ENCODE measurements at regions not wholly inside any gene's neighbourhood (a gene's known extent, or its start where the extent isn't known, plus 50 kb on each side); places are given as distances from the start of the nearest gene placed in this dataset.

- ATAC-seq (ENCODE audit: low FRiP score in 2 of 2) = no peak
- H3K4me3 ChIP-seq = no peak overlapping the region
- H3K9me3 ChIP-seq = no peaks in the 10 kb centered on the region
- 65 to 69% methylated on average over 2 of the region's 2 CpGs for WGBS, 2 donors
- no peak for DNase-seq
- TF ChIP-seq EP300 (IDR thresholded peaks at IDR 0.05) = no peak
- no peak for TF ChIP-seq POLR2A (IDR thresholded peaks at IDR 0.05)
- TF ChIP-seq POLR2AphosphoS5 (IDR thresholded peaks at IDR 0.05) = no peak
- TF ChIP-seq, protein P1, sequence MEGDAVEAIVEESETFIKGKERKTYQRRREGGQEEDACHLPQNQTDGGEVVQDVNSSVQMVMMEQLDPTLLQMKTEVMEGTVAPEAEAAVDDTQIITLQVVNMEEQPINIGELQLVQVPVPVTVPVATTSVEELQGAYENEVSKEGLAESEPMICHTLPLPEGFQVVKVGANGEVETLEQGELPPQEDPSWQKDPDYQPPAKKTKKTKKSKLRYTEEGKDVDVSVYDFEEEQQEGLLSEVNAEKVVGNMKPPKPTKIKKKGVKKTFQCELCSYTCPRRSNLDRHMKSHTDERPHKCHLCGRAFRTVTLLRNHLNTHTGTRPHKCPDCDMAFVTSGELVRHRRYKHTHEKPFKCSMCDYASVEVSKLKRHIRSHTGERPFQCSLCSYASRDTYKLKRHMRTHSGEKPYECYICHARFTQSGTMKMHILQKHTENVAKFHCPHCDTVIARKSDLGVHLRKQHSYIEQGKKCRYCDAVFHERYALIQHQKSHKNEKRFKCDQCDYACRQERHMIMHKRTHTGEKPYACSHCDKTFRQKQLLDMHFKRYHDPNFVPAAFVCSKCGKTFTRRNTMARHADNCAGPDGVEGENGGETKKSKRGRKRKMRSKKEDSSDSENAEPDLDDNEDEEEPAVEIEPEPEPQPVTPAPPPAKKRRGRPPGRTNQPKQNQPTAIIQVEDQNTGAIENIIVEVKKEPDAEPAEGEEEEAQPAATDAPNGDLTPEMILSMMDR (IDR thresholded peaks at IDR 0.05) = no peak
- H3K27me3 ChIP-seq = no peaks in the 10 kb centered on the region
- H3K36me3 ChIP-seq = no peaks in the 10 kb centered on the region
- H3K4me1 ChIP-seq = no peaks in the 10 kb centered on the region
- no peak overlapping the region for H3K27ac ChIP-seq
These were observed 124.1 kb upstream of the SORCS3 start for GRCh38 chr10:104516986-104517385.

DNA sequence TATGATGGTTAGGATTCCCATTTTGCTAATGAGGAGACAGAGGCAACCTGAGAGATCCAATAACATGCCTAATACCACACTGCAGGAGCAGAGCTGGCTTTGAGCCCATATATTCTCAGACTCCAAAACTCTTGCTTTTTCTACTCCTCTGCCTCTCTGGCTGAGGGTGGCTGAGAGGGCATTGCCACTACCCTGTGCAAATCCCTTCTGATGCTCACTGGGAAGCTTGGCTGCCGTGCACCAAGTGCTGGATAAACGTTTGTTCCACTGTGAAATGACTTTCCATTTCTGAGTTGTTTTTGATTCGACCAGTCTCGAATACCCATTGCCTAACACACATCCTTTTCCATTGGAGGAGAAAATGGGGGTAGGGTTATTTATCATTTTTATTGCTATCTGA lies 123.1 kb upstream of the SORCS3 start:
- WGBS, 2 donors = 65 to 73% methylated on average over 4 of the region's 4 CpGs
- H3K4me1 ChIP-seq = no peaks in the 10 kb centered on the region
- no peaks in the 10 kb centered on the region for H3K36me3 ChIP-seq
- TF ChIP-seq POLR2AphosphoS5 (IDR thresholded peaks at IDR 0.05) (no peak), EP300 (IDR thresholded peaks at IDR 0.05) (no peak), POLR2A (IDR thresholded peaks at IDR 0.05) (no peak)
- TF ChIP-seq, protein P1 (IDR thresholded peaks at IDR 0.05) = no peak
- H3K27me3 ChIP-seq = no peaks in the 10 kb centered on the region
- H3K9me3 ChIP-seq = no peaks in the 10 kb centered on the region
- no peak overlapping the region for H3K4me3 ChIP-seq
- H3K27ac ChIP-seq = no peak overlapping the region
- DNase-seq (no peak), ATAC-seq (ENCODE audit: low FRiP score in 2 of 2) (no peak)

- H3K36me3 ChIP-seq = no peaks in the 10 kb centered on the region
- no peak overlapping the region for H3K27ac ChIP-seq
- no peak overlapping the region for H3K4me3 ChIP-seq
- no peaks in the 10 kb centered on the region for H3K4me1 ChIP-seq
- H3K9me3 ChIP-seq = no peaks in the 10 kb centered on the region
- no peaks in the 10 kb centered on the region for H3K27me3 ChIP-seq
- ATAC-seq (ENCODE audit: low FRiP score in 2 of 2) (no peak), DNase-seq (no peak)
- 72 to 81% methylated on average over 6 of the region's 6 CpGs for WGBS, 2 donors
- TF ChIP-seq, protein P1 (IDR thresholded peaks at IDR 0.05) = no peak
- TF ChIP-seq POLR2AphosphoS5 (IDR thresholded peaks at IDR 0.05) (no peak), POLR2A (IDR thresholded peaks at IDR 0.05) (no peak), EP300 (IDR thresholded peaks at IDR 0.05) (no peak)
These were observed 122.2 kb upstream of the SORCS3 start for GRCh38 chr10:104518891-104519290.

DNA sequence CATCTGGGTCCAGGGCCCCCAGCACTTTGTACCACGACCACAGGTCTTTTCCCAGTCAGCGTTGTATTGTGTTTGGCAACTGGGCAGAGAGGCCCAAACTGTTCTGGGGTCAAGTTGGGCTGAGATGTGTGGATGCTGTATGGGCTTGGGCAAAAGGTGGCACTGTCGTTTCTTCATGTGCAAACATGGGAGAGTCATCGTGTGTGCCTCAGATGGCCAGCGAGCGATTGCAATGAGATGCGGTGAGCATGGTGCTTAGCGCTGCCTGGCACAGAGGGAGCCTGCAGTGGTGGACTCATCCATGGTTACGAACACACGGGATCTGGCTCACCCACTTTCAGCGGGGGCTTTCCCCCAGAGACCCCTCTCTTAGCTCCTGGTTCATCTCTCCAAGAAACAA lies 120.4 kb upstream of the SORCS3 start:
- WGBS, 2 donors = 82 to 93% methylated on average over 11 of the region's 11 CpGs
- Histone ChIP-seq H3K36me3 (no peaks in the 10 kb centered on the region), H3K4me1 (no peaks in the 10 kb centered on the region), H3K4me3 (no peak overlapping the region), H3K27ac (no peak overlapping the region), H3K9me3 (no peaks in the 10 kb centered on the region), H3K27me3 (no peaks in the 10 kb centered on the region)
- no peak for TF ChIP-seq EP300 (IDR thresholded peaks at IDR 0.05)
- TF ChIP-seq POLR2AphosphoS5 (IDR thresholded peaks at IDR 0.05) = no peak
- TF ChIP-seq POLR2A (IDR thresholded peaks at IDR 0.05) = no peak
- TF ChIP-seq, protein P1 (IDR thresholded peaks at IDR 0.05) = no peak
- DNase-seq = no peak
- no peak for ATAC-seq (ENCODE audit: low FRiP score in 2 of 2)

GRCh38 chr10:104521901-104522694 lies 119.0 kb upstream of the SORCS3 start:
- no peak for DNase-seq
- H3K36me3 ChIP-seq = no peaks in the 10 kb centered on the region
- no peaks in the 10 kb centered on the region for H3K4me1 ChIP-seq
- no peak for ATAC-seq (ENCODE audit: low FRiP score in 2 of 2)
- no peak overlapping the region for H3K4me3 ChIP-seq
- no peak for TF ChIP-seq EP300 (IDR thresholded peaks at IDR 0.05)
- H3K27me3 ChIP-seq = no peaks in the 10 kb centered on the region
- H3K27ac ChIP-seq = no peak overlapping the region
- H3K9me3 ChIP-seq = no peaks in the 10 kb centered on the region
- 35 to 41% methylated on average over 9 of the region's 9 CpGs for WGBS, 2 donors
